ENCODE measurements at regions not wholly inside any gene's neighbourhood (a gene's known extent, or its start where the extent isn't known, plus 50 kb on each side); places are given as distances from the start of the nearest gene placed in this dataset.

DNA sequence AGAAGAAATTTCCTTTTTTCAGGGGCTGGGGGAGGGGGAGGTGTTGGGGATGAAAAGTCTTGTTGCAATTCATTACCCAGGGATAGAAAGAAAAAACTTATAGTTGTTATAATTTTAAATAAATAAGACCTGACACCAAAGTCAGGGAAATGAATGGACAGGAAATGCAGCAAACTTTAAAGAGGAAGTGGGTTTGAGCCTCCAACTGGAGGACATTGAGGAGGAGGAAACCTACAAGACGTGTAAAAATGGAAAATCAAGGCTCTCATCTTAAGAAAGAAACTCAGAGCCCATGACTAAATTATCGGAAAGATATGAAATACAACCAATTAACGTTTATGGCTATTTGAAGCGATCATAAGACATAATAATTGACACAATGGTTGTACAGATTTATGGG is 54.4 kb downstream of the NIBAN1 start:
- no peak for DNase-seq

DNA sequence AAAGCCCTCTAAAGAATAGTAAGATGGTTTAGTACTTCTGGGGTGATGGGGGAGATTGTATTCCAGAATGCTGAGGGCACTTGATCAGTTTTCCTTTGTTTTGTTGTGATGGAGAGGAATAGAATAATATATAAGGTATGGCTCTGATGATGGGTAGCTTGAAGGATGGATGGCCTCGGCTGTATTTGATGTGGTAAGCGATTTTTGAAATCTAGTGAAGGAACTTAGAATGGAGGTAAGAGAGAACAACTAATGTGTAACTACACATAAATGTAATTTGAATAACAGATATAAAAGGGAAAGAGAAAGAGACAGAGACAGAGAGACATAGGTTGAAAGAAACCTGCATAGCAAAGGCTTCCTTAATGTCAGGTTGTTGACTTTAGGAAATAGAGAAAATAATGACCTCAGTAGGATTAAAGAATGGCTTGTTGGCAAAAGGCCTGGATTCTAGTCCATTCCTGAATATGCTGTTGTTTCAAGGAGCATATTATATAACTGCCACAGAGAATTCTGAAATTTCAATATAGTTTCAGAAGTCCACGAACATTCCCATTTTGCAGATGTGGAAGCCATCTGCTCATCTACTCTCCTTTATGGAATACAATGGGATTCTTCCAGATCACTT is 58.7 kb downstream of the NIBAN1 start:
- DNase-seq = no peak

DNA sequence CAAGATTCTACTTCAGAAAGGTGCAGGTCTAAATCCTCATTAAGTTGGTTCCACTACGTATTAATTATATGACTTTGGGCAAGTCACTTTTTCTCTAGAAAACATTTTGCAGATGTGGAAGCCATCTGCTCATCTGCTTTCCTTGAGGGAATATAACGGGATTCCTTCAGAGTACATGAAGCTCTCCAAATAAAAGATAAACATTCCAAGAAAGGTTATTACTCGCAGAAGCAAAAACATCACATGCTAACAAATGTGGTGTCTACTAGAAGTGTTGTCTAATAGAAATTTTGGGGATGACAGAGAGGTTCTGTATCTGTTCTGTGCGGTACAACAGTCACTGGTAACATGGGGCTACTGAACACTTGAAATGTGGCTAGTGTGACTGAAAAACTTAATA is 60.2 kb downstream of the NIBAN1 start:
- no peak for DNase-seq

DNA sequence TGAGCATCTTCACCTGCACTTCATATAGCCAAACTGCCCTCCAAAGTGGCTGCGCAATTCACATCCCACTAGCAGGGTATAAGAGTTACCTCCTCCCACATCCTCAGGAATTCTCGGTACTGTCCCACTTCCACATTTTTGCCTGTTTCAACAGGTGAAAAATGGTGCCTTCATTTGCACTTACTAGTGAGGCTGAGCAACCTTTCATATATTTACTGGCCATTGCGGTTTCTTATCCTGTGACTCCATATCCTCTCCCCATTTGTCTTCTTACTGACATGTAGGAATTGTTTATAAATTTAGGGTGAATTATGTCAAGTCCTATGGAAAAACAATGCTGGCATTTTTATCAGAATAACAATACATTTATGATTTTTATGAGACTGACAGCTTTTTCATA is 61.9 kb downstream of the NIBAN1 start:
- no peak for DNase-seq

DNA sequence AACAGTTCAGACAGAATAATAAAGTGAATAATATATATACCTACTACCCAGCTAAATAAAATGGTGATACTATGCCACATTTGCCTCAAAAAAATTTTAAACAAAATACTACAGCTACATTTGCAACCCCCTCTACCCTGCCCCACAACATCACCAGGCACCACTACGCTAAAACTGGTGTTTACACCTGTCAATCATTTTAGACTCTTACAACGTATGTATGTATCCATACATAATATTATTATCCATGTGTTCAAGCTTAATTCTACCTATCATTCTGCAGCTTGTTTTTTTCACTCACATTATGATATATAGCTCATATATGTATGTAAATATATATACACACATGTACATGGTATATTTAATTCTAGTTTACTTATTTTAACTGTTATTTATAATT is 62.5 kb downstream of the NIBAN1 start:
- DNase-seq = no peak

DNA sequence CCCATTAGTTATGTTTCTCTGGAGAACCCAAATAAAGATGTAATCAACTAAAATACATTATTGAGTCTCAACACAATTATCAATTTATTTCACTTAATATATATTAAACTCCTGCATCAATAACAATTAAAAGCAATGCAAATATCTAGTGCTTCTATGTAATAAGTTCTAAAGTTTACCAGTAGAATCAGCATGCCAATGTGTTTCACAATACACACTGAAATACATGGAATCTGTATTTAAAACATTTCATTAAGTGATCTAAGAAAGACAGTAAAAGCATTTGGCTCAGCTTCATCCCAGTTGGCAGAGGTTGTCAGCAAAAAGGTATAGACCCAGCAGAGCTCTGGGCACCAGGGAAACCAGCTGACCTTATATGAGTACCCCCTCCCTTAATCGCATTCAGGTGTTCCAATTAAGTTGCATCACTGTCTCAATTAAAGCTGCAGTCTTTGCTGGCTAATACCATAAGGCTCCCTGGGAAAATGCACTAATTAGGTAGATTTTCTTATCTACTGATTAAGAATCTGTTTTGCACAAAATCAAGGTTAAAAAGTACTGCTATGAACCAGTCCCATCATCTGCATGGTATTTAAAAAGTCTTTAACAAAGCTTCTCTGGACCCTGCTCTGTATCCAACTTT is 63.1 kb downstream of the NIBAN1 start:
- no peak for DNase-seq

DNA sequence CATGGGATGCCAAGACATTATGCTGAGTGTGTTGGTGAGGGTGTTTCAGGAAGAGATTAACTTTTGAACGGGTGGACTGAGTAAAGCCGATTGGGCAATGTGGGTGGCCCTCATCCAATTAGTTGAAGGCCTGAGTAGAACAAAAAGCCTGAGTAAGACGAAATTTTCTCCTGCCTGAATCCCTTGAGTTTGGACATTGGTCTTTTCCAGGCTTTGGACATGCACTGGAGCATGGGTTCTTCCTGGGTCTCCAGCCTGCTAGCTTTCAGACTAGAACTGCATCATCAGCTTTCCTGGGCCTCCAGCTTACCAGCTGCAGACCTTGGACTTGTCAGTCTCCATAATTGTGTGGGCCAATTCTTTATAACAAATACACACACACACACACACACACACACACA is 63.6 kb downstream of the NIBAN1 start:
- DNase-seq = no peak

DNA sequence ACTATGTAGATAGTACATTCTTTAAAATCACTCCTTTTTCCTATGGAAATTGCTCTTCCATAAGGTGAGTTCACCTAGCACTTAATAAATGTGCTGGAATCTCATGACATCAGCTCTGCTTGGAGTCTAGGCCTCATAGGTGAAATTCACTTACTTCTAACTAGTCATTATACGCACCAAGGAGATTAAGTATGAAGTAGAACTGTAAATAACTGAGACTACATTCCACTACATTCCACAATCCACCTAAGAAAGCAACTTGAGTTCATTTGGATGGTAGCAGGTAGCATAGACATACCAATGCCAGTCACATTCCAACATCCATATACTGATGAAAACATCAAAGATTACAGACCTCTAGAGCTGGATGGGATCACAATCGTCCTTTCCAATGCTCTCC is 64.3 kb downstream of the NIBAN1 start:
- no peak for DNase-seq

DNA sequence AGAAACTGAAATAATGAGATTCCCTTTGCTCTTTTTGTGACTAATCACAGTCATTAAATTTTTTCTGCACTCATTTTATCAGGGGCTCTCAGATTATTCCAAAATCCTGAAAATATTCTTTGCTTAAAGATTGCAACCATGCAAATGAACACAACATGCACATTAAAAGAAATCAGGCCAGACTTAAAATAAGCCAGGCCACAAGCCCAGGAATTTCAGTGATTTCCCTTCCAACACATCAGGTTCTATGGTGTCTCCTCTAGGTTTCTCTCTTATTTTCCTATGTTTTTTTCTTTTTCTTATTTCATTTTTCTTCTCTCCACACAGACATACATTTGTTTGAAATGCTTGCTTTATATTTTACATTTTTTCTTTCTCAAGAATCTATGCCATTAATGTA is 65.3 kb downstream of the NIBAN1 start:
- no peak for DNase-seq

DNA sequence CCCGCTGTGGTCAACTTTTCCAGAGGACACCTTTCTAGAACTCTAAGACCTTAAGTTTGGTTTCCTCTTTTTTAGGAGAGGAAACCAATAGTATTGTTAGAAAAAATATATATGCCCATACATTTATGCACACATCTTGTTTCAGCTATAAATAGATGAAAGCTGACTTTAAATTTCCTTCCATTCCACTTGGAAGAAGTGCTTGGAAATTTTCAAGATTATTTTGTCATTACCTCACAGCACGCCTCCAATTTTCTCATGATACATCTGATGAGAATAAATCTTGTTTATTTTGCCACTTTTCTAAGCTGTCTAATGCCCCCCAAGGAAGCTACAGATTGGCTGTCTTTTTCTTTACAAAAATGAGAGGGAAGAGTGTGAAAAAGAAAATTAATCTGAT is 65.8 kb downstream of the NIBAN1 start:
- DNase-seq = no peak

DNA sequence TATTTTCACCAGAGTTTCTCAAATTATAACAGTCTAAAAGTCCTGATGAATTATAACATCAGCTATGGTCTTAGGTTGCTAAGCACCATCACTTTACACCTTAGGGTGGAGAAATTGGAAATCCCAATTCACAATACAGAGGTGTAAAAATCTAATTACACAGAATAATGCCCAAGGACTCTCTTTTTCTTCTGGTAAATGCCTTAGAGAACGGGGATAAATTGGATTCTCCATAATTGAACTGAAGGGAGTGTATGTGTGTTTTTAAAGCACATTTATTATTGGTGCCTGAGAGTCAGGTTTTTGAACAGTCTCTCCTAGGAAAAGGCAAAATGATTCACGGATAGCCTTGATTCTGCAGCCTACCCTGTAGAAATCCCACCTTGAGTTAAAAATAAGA is 66.8 kb downstream of the NIBAN1 start:
- DNase-seq = no peak

DNA sequence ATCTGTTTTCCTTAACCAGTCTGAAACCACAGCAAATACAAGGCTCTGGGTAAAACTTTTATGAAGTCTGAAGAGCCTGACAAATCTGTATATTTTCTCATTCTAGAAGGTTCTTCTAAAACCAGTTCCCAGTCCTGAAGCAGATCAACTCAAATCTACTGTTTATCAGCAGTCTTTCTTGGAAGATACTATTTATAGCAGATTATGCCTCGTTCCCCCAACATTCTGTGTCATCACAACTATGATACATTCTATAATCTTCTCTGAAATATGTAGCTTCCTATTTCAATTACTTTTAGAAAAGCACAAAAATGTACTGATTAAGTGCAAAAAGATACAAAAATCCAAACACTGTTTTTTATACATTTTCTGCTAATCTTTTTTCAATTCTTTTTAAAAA is 67.5 kb downstream of the NIBAN1 start:
- no peak for DNase-seq

DNA sequence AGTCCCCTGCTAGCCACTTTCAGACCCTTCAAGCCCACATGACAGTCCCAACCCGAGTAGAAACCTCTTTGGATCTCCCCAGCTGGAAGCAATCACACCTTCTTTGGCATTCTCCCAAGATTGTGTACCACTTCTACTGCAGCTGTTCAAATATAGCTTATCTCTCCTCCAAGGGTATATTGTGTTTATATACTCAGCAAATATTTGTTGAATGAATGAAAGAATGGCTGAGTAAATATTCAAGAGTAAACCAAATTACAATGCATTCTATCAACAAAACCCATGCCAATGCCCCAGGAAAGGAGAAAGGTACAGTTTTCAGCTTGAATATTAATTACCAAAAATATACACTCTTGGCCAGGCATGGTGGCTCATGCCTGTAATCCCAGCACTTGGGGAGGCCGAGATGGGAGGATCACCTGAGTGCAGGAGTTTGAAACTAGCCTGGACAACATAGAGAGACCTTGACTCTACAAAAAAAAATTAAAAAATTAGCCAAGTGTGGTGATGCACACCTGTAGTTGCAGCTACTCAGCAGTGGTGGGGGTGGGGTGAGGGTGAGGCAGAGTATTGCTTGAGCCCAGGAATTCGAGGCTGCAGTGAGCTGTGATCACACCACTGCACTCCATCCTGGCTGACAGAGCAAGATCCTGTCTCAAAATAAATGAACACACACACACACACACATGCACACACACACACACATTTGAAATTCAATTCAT is 68.5 kb downstream of the NIBAN1 start:
- DNase-seq = no peak

DNA sequence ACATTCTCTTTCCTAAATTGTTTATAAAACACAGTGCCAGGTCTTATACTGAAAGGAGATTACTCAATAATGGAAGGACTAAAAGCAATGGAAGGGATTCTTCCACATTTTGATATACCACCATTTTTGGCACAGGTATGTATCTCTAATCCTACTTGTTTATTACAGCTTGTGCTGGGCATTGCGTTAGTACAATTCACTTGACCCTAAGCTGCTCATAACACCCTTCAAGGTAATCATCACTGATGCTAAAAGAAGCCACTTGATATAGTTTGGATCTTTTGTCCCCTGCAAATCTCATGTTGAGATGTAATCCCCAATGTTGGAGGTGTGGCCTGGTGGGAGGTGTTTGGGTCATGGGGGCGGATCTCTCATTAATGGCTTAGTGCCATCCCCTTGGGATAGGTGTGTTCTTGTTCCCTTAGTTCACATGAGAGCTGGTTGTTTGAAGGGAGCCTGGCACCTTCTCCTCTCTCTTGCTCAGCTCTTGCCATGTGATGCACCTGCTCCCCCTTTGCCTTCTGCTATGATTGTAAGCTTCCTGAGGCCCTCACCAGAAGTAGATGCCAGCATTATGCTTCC is 71.1 kb downstream of the NIBAN1 start:
- DNase-seq = no peak

DNA sequence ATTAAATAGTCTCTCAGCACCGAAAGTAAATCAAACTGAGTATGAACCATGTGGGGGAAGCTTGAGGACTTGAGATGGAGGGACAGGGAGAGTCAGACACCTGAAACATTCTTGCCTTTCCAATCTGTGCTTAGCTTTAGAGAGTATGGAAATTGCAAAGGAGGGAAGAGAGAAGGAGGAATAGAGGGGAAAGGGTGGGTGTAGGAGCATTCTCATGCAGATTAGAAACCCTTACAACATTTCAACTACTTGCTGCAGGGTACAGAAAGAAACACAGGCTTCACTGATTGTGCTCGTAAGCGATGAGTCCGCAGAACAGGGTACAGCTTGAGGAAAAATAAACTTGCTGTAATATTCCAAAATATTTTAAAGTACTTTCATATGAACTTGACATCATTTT is 73.8 kb downstream of the NIBAN1 start:
- DNase-seq = no peak

DNA sequence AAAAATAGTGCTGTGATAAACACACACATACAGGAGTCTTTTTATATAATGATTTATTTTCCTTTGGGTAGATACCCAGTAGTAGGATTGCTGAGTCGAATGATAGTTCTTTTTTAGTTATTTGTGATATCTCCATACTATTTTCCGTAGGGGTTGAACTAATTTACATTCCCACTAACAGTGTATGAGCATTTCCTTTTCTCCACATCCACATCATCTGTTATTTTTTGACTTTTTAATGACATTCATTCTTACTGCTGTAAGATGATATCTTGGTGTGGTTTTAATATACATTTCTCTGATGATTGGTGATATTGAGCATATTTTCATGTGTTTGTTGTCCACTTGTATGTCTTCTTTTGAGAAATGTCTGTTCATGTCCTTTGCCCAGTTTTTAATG is 78.3 kb downstream of the NIBAN1 start:
- DNase-seq = no peak

DNA sequence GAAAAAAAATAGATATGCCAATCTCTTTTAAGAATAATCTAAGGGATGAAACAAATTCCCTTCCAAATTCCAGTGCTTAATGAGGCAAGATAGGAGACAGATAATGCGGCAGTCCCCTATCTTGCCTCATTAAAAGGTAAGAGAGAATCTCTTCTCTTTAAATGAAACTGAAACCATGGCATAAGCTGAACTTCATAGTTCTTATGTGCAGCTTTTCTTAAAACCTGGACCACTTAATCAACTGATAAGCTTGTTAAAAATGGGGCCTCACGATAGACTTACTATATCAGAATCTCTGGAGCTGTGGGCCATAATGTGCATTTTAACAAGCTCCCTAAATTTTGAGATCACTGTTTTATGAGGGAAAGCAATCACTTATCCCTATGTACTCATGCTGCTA is 79.2 kb downstream of the NIBAN1 start:
- no peak for DNase-seq

DNA sequence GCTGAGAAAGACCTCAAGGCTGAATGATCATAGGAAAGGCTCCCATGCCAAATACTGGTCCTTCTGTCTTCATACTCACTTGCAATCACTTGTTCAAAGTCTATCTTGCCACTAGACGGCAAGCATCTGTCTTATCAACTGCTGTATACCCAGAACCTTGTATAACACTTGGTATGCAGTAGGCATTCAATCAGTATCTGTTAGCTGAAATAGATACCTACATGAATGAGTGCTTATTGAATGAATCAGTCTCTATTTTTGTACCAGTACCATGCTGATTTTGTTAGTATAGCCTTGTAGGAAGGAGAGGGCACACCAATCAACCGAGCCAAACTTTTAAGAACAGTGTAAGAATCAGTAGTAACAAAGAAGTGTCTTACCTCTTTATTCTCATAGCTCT is 80.6 kb downstream of the NIBAN1 start:
- no peak for DNase-seq

DNA sequence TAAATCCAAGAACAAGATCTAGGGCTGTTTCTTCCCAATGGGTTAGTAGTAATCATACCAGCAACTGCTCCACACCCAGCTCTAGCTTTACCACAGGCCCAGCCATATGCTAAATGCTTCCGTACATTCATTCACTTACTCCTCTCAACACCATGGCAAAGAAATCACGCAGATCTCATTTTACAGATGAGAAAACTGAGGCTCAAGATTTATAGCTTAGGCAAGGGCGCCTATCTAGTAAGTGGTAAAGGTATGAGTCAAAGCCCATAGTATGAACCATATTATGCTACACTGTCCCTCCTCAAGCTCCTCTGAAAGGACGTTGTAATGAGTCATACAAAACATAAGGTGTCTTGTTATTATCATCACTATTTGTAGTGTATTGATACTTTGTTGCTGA is 82.2 kb downstream of the NIBAN1 start:
- DNase-seq = no peak

DNA sequence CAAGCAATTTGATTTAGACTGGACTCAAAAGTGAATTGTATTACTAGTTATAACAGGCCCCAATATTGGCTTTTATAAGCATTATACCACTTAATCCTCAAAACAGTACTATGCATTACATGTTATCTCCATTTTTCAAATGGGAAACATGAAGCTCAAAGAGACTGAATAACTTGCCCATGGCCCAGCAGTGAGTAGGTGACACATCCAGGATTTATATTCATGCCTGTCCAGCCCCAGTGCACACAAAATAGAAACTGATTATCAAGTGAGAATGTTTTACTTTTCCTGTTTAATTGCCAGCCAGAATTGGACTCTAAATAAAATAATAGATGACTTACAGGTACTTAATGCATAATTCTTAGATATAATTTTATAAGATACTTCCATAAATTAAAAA is 82.9 kb downstream of the NIBAN1 start:
- DNase-seq = no peak

DNA sequence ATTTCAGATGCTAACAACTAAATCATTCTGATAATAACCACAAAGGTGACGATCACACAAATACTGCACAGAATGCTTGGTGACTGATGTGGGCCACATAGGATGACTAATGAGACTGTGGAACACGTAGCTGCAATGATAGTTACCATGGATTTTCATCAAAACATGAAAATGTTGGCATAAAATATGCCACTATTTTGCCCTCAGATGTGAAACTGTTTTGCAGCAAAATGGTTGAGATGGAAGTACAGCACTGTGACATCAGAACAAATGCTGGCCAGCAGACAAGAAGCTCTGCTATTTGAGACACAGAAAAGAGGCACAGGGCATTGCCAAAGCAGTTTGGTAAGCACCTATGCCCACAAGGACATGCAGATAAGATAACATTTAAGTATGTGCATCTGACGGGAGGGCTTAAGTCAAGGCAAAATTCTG is 83.8 kb downstream of the NIBAN1 start:
- no peak for DNase-seq

DNA sequence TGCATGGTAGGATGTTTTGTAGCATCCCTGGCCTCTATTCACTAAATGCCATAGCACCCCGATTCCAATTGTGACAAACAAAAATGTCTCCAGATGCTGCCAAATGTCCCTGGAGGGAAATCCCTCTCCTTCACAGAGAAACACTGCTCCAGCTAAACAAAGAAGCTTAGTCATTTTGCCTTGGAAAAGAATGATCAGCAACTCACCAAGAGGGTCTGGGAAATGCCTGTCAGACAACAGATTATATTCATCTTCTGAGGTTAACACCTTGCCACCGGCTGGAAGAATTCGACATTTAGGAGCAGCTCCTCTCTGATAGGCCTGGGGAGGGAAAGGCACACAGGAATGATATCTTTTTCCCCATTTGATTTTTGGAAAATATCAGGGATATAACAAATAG is 84.4 kb downstream of the NIBAN1 start:
- DNase-seq = no peak

DNA sequence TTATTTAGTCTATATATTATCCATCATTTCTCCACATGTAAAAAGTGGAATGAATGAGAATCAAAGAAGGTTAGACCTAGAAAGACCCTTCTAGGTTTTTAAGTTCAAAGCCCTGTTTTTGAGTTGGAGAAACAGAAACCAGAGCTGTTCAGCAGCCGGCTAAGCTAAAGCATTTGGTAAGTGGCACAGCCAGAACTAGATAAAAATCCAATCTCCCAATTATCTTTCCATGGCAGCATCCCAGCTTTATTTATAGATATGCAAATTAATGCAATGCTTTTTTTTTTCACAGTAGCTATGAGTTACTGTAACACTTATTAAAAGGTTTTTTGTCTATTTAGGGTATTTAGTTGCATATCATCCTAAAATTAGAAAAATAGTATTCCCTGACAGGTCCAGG is 85.1 kb downstream of the NIBAN1 start:
- DNase-seq = no peak

DNA sequence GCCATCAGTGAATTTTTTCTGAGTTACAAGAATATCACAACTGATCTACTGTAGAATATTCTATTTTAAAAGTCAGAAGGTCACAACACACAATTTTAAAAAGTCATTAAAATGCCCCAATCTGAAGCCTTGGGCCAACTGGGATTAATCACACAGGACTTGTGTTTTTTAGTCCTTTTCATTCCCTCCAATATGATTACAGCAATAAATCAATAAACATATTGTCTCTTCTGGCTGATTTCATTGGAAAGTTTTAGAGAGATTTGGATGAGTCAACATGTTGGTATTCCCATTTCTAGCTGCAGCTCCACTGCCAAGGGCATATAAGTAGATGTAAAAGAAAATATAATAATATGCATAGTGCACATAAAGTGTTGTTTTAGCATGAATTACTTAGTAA is 85.8 kb downstream of the NIBAN1 start:
- no peak for DNase-seq
